ENCODE measurements at regions not wholly inside any gene's neighbourhood (a gene's known extent, or its start where the extent isn't known, plus 50 kb on each side); places are given as distances from the start of the nearest gene placed in this dataset.

GRCh38 chr2:34901739-34902138, 1302.6 kb upstream of the FAM98A start:
- BruUV-seq (replicated peaks), result no TSS peak
- no peaks in the 10 kb centered on the region for H3K4me1 ChIP-seq (ENCODE audit: insufficient read depth, low read length, poor library complexity, severe bottlenecking)
- DNase-seq (ENCODE audit: low spot score), result no peak
- no peak for TF ChIP-seq CTCF (conservative IDR thresholded peaks at IDR 0.05; ENCODE audit: low read length)
- no peak for TF ChIP-seq EZH2phosphoT487 (IDR thresholded peaks at IDR 0.05; ENCODE audit: borderline replicate concordance, low read depth, low read length)
- H3K4me3 ChIP-seq (ENCODE audit: low read depth, low read length, poor library complexity, severe bottlenecking), result no peak overlapping the region
- CTCF ChIA-PET (ENCODE audit: unreplicated experiment), result no interaction called here
- no peak overlapping the region for H3K27ac ChIP-seq (ENCODE audit: low read depth, low read length, poor library complexity, severe bottlenecking)
- no peaks in the 10 kb centered on the region for H3K9me2 ChIP-seq (ENCODE audit: insufficient read depth, low read length)
- no peaks in the 10 kb centered on the region for H3K79me2 ChIP-seq (ENCODE audit: insufficient read depth, low read depth, low read length)
- H3K9me3 ChIP-seq (ENCODE audit: low read length), result no peaks in the 10 kb centered on the region
- intact Hi-C loops (cut with micrococcal nuclease; ENCODE audit: unreplicated experiment), result no loop called here
- no peaks in the 10 kb centered on the region for H3K36me3 ChIP-seq (ENCODE audit: insufficient read depth, low read length)
- H3K4me2 ChIP-seq (ENCODE audit: low read length), result no peak overlapping the region
- POLR2A ChIA-PET, result interaction anchor here (1.3 kb wide), 1 partner anchor 16 kb away, joined by 5 read pairs; no protein-coding TSS in a partner anchor
- no peaks in the 10 kb centered on the region for H4K20me1 ChIP-seq (ENCODE audit: insufficient read depth, low read length)
- H2AFZ ChIP-seq (ENCODE audit: low read length), result no peak overlapping the region

- Histone ChIP-seq H3K79me2 (ENCODE audit: insufficient read depth, low read depth, low read length) (no peaks in the 10 kb centered on the region), H3K4me3 (ENCODE audit: low read depth, low read length, poor library complexity, severe bottlenecking) (no peak overlapping the region), H4K20me1 (ENCODE audit: insufficient read depth, low read length) (no peaks in the 10 kb centered on the region), H3K27ac (ENCODE audit: low read depth, low read length, poor library complexity, severe bottlenecking) (no peak overlapping the region), H3K9me3 (ENCODE audit: low read length) (no peaks in the 10 kb centered on the region), H3K9me2 (ENCODE audit: insufficient read depth, low read length) (no peaks in the 10 kb centered on the region), H3K36me3 (ENCODE audit: insufficient read depth, low read length) (no peaks in the 10 kb centered on the region), H3K4me1 (ENCODE audit: insufficient read depth, low read length, poor library complexity, severe bottlenecking) (no peaks in the 10 kb centered on the region), H3K4me2 (ENCODE audit: low read length) (no peak overlapping the region), H2AFZ (ENCODE audit: low read length) (no peak overlapping the region)
- intact Hi-C loops (cut with micrococcal nuclease; ENCODE audit: unreplicated experiment), result no loop called here
- TF ChIP-seq CTCF (conservative IDR thresholded peaks at IDR 0.05; ENCODE audit: low read length) (no peak), EZH2phosphoT487 (IDR thresholded peaks at IDR 0.05; ENCODE audit: borderline replicate concordance, low read depth, low read length) (no peak)
- CTCF ChIA-PET (ENCODE audit: unreplicated experiment), result no interaction called here
- POLR2A ChIA-PET, result no interaction called here
- no TSS peak for BruUV-seq (replicated peaks)
- no peak for DNase-seq (ENCODE audit: low spot score)
Observed at GRCh38 chr2:34899079-34899478, 1300.0 kb upstream of the FAM98A start.

- Histone ChIP-seq H3K36me3 (ENCODE audit: insufficient read depth, low read length) (no peaks in the 10 kb centered on the region), H3K27ac (ENCODE audit: low read depth, low read length, poor library complexity, severe bottlenecking) (no peak overlapping the region), H3K4me1 (ENCODE audit: insufficient read depth, low read length, poor library complexity, severe bottlenecking) (no peaks in the 10 kb centered on the region), H3K4me3 (ENCODE audit: low read depth, low read length, poor library complexity, severe bottlenecking) (no peak overlapping the region), H3K9me2 (ENCODE audit: insufficient read depth, low read length) (no peaks in the 10 kb centered on the region), H3K9me3 (ENCODE audit: low read length) (no peaks in the 10 kb centered on the region), H3K79me2 (ENCODE audit: insufficient read depth, low read depth, low read length) (no peaks in the 10 kb centered on the region), H4K20me1 (ENCODE audit: insufficient read depth, low read length) (no peaks in the 10 kb centered on the region), H3K4me2 (ENCODE audit: low read length) (no peak overlapping the region), H2AFZ (ENCODE audit: low read length) (no peak overlapping the region)
- TF ChIP-seq CTCF (conservative IDR thresholded peaks at IDR 0.05; ENCODE audit: low read length) (no peak), EZH2phosphoT487 (IDR thresholded peaks at IDR 0.05; ENCODE audit: borderline replicate concordance, low read depth, low read length) (no peak)
- DNase-seq (ENCODE audit: low spot score), result no peak
- CTCF ChIA-PET (ENCODE audit: unreplicated experiment), result no interaction called here
- POLR2A ChIA-PET, result no interaction called here
- intact Hi-C loops (cut with micrococcal nuclease; ENCODE audit: unreplicated experiment), result no loop called here
- BruUV-seq (replicated peaks), result no TSS peak
Observed at GRCh38 chr2:34892766-34893165, 1293.7 kb upstream of the FAM98A start.

All from OCI-LY7 (cell line).